ENCODE measurements at regions not wholly inside any gene's neighbourhood (a gene's known extent, or its start where the extent isn't known, plus 50 kb on each side); places are given as distances from the start of the nearest gene placed in this dataset.

DNA sequence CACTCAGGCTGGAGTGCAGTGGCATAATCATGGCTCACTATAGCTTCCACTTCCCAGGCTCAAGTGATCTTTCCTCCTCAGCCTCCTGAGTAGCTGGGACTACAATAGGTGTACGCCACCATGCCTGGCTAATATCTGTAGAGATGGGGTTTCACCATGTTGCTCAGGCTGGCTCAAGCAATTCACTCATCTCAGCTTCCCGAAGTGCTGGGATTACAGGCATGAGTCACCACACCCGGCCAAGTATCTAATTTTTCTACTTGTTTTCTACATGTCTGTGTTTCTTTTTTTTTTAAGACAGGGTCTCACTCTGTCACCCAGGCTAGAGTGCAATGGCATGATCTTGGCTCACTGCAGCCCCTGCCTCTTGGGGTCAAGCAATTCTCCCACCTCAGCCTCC, 119.7 kb upstream of the MED13L start:
- DNase-seq (ENCODE audit: low read depth) = peak; percentile 75
- no peak for TF ChIP-seq CTCF (conservative IDR thresholded peaks at IDR 0.05; ENCODE audit: low read depth, low read length)
- H3K4me3 ChIP-seq (ENCODE audit: low read depth, low read length) = no peak overlapping the region

GRCh38 chr12:116398193-116398592, 120.7 kb upstream of the MED13L start:
- DNase-seq (ENCODE audit: low read depth) = no peak
- TF ChIP-seq CTCF (conservative IDR thresholded peaks at IDR 0.05; ENCODE audit: low read depth, low read length) = no peak
- no peak overlapping the region for H3K4me3 ChIP-seq (ENCODE audit: low read depth, low read length)

DNA sequence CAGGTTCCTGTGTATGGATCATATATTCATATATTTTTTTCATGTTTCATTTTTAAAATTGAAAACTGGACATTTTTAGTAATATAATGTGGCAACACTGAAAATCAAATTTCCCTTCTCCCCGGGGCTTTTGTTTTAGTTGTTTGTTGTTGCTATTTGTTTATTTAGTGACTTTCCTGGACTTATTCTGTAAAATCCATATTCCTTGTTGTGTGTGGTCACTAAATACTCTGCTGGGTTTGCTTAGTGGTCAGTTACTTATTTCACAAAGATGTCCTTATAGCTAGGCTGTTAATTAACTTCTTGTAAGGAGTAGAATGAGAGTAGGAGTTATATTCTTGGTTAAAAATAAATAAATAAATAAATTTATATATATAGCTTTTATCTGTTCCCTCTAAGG, 121.6 kb upstream of the MED13L start:
- TF ChIP-seq CTCF (conservative IDR thresholded peaks at IDR 0.05; ENCODE audit: low read depth, low read length) = no peak
- H3K4me3 ChIP-seq (ENCODE audit: low read depth, low read length) = no peak overlapping the region
- no peak for DNase-seq (ENCODE audit: low read depth)

- TF ChIP-seq CTCF (conservative IDR thresholded peaks at IDR 0.05; ENCODE audit: low read depth, low read length) = no peak
- H3K4me3 ChIP-seq (ENCODE audit: low read depth, low read length) = no peak overlapping the region
- no peak for DNase-seq (ENCODE audit: low read depth)
Observed at GRCh38 chr12:116400636-116401372, 123.3 kb upstream of the MED13L start.

DNA sequence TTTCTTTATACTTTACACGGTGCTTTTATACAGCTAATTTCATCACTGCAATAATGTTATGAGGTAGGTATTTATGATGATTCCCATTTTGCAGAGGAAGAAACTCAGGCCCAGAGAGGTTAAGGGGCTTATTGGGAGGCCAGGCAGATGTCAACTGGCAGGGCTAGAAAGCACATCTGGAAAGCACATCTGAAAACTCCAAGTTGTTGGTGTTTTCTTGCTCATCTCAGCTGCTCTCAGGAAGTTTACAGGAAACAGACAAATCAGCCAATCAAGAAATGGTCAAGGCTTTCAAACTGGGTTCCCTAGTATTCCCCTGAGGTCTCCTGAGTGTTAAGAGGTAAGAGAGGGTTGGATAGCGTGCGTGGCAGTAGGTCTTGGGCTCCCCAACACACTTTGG, 124.1 kb upstream of the MED13L start:
- no peak for TF ChIP-seq CTCF (conservative IDR thresholded peaks at IDR 0.05; ENCODE audit: low read depth, low read length)
- no peak for DNase-seq (ENCODE audit: low read depth)
- no peak overlapping the region for H3K4me3 ChIP-seq (ENCODE audit: low read depth, low read length)

- no peak for TF ChIP-seq CTCF (conservative IDR thresholded peaks at IDR 0.05; ENCODE audit: low read depth, low read length)
- H3K4me3 ChIP-seq (ENCODE audit: low read depth, low read length) = no peak overlapping the region
- DNase-seq (ENCODE audit: low read depth) = no peak
Observed at GRCh38 chr12:116402163-116402939, 124.9 kb upstream of the MED13L start.
